ENCODE measurements at regions not wholly inside any gene's neighbourhood (a gene's known extent, or its start where the extent isn't known, plus 50 kb on each side); places are given as distances from the start of the nearest gene placed in this dataset.
A peak's percentile ranks its signal among the peaks of the same experiment; 100 is the strongest.

DNA sequence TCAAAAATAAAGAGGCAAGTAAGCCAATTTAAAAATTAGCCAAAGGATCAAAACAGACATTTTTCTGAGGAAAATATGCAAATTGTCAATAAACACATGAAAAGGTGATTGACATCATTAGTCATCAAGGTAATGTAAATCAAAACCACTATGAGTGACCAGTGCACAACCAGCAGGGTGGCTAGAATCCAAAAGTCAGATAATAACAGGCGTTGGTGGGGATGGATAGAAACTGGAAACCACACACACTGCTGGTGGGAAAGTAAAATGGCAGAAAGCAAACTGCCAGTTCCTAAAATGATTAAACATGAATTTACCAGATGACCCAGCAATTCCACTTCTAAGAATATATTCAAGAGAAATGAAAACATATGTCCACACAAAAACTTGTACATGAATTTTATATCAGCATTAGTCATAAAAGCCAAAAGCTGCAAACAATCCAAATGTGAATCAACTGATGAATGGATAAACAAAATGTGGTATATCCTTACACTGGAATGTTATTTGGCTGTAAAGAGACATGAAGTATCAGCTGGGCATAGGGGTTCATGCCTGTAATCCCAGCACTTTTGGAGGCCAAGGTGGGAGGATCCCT lies 74.8 kb upstream of the MBOAT1 start:
- ATAC-seq (replicated peaks in 6 of 8), result no peak

DNA sequence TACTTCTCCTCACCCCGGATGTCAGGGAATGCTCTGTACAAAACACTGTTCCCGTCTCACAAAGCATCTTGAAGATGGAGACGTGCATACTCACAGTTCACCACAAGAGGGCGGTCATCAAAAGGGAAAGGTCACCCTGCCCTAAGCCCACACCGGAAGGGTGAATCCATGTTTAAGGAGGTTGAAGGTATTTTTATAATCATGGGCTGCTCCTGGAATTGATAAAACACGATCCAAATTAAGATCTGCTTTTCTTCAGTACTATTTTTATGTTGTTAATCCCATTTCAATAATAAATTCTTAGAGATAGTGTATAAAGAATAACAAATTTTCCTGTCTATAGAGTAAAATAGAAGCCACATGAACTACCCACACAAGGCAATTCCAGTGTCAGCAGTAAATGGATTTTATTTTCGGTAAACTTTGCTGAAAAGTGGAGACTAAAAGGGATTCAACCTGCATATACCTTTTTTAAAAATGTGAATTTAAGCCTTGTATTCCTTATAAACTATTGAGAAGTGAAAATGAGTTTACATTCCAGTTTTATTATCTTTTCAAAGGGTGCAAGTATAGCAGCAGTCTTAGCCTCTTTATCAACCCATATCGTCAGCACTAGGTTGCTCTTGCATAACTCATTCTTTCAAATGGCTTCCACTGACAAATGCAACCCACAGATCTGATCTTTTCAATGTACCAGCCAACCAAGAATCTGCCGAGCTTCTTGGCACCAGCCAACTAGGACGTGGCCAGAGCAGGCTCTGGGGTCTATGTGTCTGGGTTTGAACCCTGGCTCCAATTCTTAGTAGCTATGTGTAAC lies 79.7 kb upstream of the MBOAT1 start:
- peak; percentile 72 to 99 (median 90) for ATAC-seq (replicated peaks in 6 of 8)
- Histone ChIP-seq H3K4me3 (no peak overlapping the region), H3K4me1 (replicated peaks in 1 of 2) (peaks cover 0 to 3% of the 10 kb centered on the region in 2 donors), H3K27ac (no peak overlapping the region)
- 0 to 33% (median 4%) methylated on average over 1 to 10 of the region's 10 CpGs for WGBS, 10 experiments
- in situ Hi-C loops (cut with MboI; ENCODE audit: low pct_unique_long_range_greater_than_20kb in 2 of 9, low sequenced_read_pairs in 9 of 9, unreplicated experiment in 9 of 9), result loop anchor here in 7 of 9 experiments (5.0 to 25.0 kb wide), 4 partner anchors 220 to 245 kb away; partner anchors contain the start of gene CDKAL1 (in 2 of the 7)

More for the DNA sequence above, 74.8 kb upstream of the MBOAT1 start:
- WGBS, 10 experiments, result 0 to 100% (median 92%) methylated on average over 1 of the region's 1 CpG
- Histone ChIP-seq H3K4me1 (replicated peaks in 1 of 2) (peaks cover 0 to 3% of the 10 kb centered on the region in 2 donors), H3K4me3 (no peak overlapping the region), H3K27ac (no peak overlapping the region)
- in situ Hi-C loops (cut with MboI; ENCODE audit: low pct_unique_long_range_greater_than_20kb in 2 of 9, low sequenced_read_pairs in 9 of 9, unreplicated experiment in 9 of 9), result loop anchor here in 3 of 9 experiments (25.0 kb wide), 2 partner anchors 225 to 250 kb away; partner anchors contain the start of gene CDKAL1 (in 2 of the 3)

DNA sequence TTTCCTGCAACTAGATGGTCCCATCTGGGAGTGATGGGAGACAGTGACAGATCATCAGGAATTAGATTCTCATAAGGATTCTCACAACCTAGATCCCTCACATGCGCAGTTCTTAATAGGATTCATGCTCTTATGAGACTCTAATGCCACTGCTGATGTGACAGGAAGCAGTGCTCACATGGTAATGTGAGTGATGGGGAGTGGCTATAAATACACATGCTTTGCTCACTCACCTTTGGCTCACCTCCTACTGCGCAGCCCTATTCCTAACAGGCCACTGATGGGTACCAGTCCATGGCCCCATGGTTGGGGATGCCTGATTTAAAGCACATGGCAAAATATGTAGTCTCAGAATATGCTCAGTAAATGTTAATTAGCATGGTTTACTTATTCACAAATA lies 80.6 kb upstream of the MBOAT1 start:
- peaks cover 0 to 3% of the 10 kb centered on the region in 2 donors for H3K4me1 ChIP-seq (replicated peaks in 1 of 2)
- in situ Hi-C loops (cut with MboI; ENCODE audit: low pct_unique_long_range_greater_than_20kb in 2 of 9, low sequenced_read_pairs in 9 of 9, unreplicated experiment in 9 of 9), result loop anchor here in 7 of 9 experiments (5.0 to 25.0 kb wide), 4 partner anchors 219 to 244 kb away; partner anchors contain the start of gene CDKAL1 (in 2 of the 7)
- 40 to 100% (median 91%) methylated on average over 1 to 2 of the region's 2 CpGs; no CpG with 5 or more reads in 4 of the 10 experiments for WGBS, 10 experiments
- H3K27ac ChIP-seq, result no peak overlapping the region
- no peak overlapping the region for H3K4me3 ChIP-seq
- ATAC-seq (replicated peaks in 6 of 8), result no peak

DNA sequence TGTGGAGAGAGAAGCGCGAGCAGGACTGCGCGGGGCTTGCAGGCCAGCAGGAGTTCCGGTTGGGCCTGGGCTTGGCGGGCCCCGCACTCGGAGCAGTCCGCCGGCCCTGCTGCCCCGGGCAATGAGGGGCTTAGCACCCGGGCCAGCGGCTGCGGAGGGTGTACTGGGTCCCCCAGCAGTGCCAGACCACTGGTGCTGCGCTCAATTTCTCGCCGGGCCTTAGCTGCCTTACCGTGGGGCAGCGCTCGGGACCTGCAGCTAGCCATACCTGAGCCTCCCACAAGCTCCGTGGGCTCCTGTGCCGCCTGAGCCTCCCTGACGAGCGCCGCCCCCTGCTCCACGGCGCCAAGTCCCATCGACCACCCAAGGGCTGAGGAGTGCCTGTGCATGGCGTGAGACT lies 89.0 kb upstream of the MBOAT1 start:
- in situ Hi-C loops (cut with MboI; ENCODE audit: low pct_unique_long_range_greater_than_20kb in 2 of 9, low sequenced_read_pairs in 9 of 9, unreplicated experiment in 9 of 9), result no loop called here
- no peaks in the 10 kb centered on the region for H3K4me1 ChIP-seq (replicated peaks in 1 of 2)
- H3K4me3 ChIP-seq, result no peak overlapping the region
- 94 to 100% methylated on average over 3 to 5 of the region's 29 CpGs; no CpG with 5 or more reads in 8 of the 10 experiments for WGBS, 10 experiments
- H3K27ac ChIP-seq, result no peak overlapping the region
- no peak for ATAC-seq (replicated peaks in 6 of 8)

DNA sequence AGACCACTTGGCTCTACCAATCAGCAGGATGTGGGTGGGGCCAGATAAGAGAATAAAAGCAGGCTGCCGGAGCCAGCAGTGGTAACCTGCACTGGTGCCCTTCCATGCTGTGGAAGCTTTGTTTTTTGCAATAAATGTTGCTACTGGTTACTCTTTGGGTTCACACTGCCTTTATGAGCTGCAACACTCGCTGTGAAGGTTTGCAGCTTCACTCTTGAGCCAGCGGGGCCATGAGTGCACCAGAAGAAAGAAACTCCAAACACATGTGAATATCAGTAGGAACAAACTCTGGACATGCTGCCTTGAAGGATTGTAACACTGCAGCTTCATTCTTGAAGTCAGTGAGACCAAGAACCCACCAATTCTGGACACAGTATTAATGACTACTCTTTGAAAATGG lies 89.9 kb upstream of the MBOAT1 start:
- no peaks in the 10 kb centered on the region for H3K4me1 ChIP-seq (replicated peaks in 1 of 2)
- in situ Hi-C loops (cut with MboI; ENCODE audit: low pct_unique_long_range_greater_than_20kb in 2 of 9, low sequenced_read_pairs in 9 of 9, unreplicated experiment in 9 of 9), result no loop called here
- WGBS, 10 experiments, result 0 to 100% (median 50%) methylated on average over 1 to 2 of the region's 3 CpGs; no CpG with 5 or more reads in 3 of the 10 experiments

DNA sequence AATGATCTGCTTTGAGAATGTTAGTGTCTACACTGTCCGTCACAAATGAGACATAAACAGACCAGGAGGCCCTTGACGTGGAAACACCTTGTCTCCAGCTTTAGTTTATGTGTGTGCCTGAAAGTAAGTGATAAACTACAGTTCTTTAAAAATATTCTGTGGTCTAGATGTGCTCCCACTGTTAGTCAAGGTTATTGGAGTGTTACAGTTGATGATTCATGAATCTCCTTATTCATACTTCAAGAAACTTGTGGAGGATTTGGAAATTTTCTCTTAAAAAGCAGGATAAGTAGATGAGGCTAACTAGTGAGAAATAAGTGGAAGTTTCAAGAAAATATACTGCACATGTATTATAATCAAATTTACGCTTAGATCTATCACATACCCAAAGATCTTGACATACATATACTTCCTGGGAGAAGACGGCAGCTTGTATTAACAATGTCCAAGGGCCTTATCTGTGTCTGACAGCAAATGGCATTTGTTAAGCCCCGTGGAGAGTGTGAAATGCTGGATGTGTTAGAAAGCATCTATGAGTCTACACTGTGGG lies 90.5 kb upstream of the MBOAT1 start:
- no peak overlapping the region for H3K27ac ChIP-seq
- WGBS, 10 experiments, result 0 to 96% (median 68%) methylated on average over 1 to 5 of the region's 5 CpGs; no CpG with 5 or more reads in 1 of the 10 experiments
- in situ Hi-C loops (cut with MboI; ENCODE audit: low pct_unique_long_range_greater_than_20kb in 2 of 9, low sequenced_read_pairs in 9 of 9, unreplicated experiment in 9 of 9), result no loop called here
- no peak for ATAC-seq (replicated peaks in 6 of 8)
- H3K4me3 ChIP-seq, result no peak overlapping the region
- H3K4me1 ChIP-seq (replicated peaks in 1 of 2), result no peaks in the 10 kb centered on the region

More for the DNA sequence above, 89.9 kb upstream of the MBOAT1 start:
- ATAC-seq (replicated peaks in 6 of 8), result no peak
- Histone ChIP-seq H3K4me3 (no peak overlapping the region), H3K27ac (no peak overlapping the region)

DNA sequence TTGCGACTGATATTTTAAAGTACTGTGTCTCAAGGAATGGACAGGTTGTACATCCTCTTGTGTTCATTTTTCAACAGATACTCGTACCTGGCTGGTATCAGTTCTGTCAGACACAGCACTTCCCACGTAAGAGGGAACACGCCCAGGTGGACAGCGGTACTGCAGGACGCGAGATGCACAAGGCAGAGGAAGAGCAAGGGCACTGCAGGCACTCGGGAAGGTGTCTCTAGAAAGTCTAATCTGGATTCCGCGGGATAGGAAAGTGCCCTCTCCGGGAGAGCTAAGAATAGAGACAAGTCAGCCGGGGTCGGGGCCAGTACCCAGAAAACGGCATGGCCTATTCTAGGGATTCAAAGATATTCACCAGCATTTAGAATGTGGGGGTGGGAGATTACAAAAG lies 94.2 kb upstream of the MBOAT1 start:
- in situ Hi-C loops (cut with MboI; ENCODE audit: low pct_unique_long_range_greater_than_20kb in 2 of 9, low sequenced_read_pairs in 9 of 9, unreplicated experiment in 9 of 9), result no loop called here
- no peak overlapping the region for H3K4me3 ChIP-seq
- 51 to 94% (median 75%) methylated on average over 1 to 13 of the region's 14 CpGs; no CpG with 5 or more reads in 2 of the 10 experiments for whole genome bisulfite sequencing, 10 experiments
- H3K27ac ChIP-seq, result no peak overlapping the region
- no peak for ATAC-seq (replicated peaks in 6 of 8)
- no peaks in the 10 kb centered on the region for H3K4me1 ChIP-seq (replicated peaks in 1 of 2)

DNA sequence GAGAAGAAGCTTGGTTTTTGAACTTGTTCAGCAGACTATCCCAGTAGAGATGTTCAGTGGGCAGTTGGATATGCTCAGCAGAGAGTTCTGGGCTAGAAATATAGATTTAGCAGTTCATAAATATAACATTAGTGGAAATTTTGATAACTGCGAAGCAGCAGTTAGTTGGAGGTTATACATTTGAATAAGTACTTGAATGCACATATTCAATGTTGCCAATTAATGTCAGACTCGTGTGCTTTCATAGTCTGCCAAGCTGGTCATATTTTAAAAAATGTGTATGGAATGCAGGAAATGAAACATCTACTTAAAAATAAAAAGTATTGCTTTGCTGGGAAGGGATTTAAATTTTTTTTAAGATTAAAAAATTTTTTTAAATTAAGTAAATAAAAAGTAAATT lies 92.5 kb upstream of the E2F3 start:
- WGBS, 10 experiments, result 6 to 95% (median 71%) methylated on average over 2 of the region's 2 CpGs
- in situ Hi-C loops (cut with MboI; ENCODE audit: low pct_unique_long_range_greater_than_20kb in 2 of 9, low sequenced_read_pairs in 9 of 9, unreplicated experiment in 9 of 9), result no loop called here
- H3K27ac ChIP-seq, result no peak overlapping the region
- H3K4me3 ChIP-seq, result no peak overlapping the region
- peak in 1 of 8 experiments; percentile 60 for ATAC-seq (replicated peaks in 6 of 8)
- no peaks in the 10 kb centered on the region for H3K4me1 ChIP-seq (replicated peaks in 1 of 2)

DNA sequence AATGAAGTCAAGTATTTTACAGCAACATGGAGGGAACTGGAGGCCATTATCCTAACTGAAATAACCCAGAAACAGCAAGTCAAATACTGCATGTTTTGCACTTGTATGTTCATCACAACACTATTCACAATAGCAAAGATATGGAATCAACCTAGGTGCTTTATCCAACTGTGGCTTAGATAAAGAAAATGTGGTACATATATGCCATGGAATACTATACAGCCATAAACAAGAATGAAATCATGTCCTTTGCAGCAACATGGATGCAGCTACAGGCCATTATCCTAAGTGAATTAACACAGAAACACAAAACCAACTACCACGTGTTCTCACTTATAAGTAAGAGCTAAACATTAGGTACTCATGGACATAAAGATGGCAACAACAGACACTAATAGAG lies 91.5 kb upstream of the E2F3 start:
- H3K4me3 ChIP-seq, result no peak overlapping the region
- H3K4me1 ChIP-seq (replicated peaks in 1 of 2), result no peaks in the 10 kb centered on the region
- no peak for ATAC-seq (replicated peaks in 6 of 8)
- 0 to 100% (median 82%) methylated on average over 1 of the region's 1 CpG; no CpG with 5 or more reads in 3 of the 10 experiments for WGBS, 10 experiments
- in situ Hi-C loops (cut with MboI; ENCODE audit: low pct_unique_long_range_greater_than_20kb in 2 of 9, low sequenced_read_pairs in 9 of 9, unreplicated experiment in 9 of 9), result no loop called here
- H3K27ac ChIP-seq, result no peak overlapping the region

DNA sequence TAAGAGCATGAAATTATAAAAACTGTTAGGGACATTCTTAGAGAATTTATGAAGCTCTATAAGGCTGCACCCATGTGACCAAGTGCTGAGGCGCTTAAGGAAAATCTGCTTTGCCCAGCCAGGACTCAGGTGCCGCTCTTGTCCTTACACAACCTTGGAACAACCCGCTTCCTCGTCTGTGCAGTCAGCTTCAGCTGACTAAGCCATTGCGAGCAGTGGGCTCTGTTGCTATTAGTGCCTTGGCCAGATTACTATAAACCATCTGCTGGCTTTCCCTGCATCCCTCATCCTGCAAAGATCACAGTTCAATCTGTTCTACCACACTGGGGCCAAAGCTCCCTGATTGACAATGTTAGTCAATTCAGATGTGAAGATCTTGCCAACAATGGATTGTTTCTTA lies 89.1 kb upstream of the E2F3 start:
- no peak overlapping the region for H3K4me3 ChIP-seq
- no peak for ATAC-seq (replicated peaks in 6 of 8)
- 0 to 100% (median 85%) methylated on average over 1 to 5 of the region's 5 CpGs; no CpG with 5 or more reads in 4 of the 10 experiments for WGBS, 10 experiments
- no peaks in the 10 kb centered on the region for H3K4me1 ChIP-seq (replicated peaks in 1 of 2)
- no peak overlapping the region for H3K27ac ChIP-seq
- in situ Hi-C loops (cut with MboI; ENCODE audit: low pct_unique_long_range_greater_than_20kb in 2 of 9, low sequenced_read_pairs in 9 of 9, unreplicated experiment in 9 of 9), result no loop called here

DNA sequence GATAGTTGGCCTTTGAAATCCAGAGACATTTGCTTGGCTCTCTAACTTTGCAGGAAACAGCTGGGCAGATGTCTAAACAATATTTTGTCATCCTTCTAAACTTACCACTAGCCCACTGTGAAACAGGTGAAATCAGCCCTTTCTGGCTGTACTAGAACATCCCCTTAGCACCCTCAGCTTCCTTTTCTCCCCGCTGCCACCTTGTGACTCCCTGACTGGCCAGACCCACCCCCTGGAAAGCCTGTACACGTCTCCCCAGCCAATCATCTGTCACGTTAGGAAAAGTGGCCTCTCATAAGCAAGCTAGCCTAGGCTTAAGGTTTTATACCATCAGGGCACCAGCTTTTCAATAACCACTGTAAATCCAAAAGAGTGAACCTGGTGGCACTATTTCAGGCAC lies 88.6 kb upstream of the E2F3 start:
- H3K4me3 ChIP-seq, result no peak overlapping the region
- ATAC-seq (replicated peaks in 6 of 8), result no peak
- WGBS, 10 experiments, result 0 to 60% (median 57%) methylated on average over 1 to 2 of the region's 3 CpGs; no CpG with 5 or more reads in 7 of the 10 experiments
- in situ Hi-C loops (cut with MboI; ENCODE audit: low pct_unique_long_range_greater_than_20kb in 2 of 9, low sequenced_read_pairs in 9 of 9, unreplicated experiment in 9 of 9), result no loop called here
- H3K27ac ChIP-seq, result no peak overlapping the region
- no peaks in the 10 kb centered on the region for H3K4me1 ChIP-seq (replicated peaks in 1 of 2)

DNA sequence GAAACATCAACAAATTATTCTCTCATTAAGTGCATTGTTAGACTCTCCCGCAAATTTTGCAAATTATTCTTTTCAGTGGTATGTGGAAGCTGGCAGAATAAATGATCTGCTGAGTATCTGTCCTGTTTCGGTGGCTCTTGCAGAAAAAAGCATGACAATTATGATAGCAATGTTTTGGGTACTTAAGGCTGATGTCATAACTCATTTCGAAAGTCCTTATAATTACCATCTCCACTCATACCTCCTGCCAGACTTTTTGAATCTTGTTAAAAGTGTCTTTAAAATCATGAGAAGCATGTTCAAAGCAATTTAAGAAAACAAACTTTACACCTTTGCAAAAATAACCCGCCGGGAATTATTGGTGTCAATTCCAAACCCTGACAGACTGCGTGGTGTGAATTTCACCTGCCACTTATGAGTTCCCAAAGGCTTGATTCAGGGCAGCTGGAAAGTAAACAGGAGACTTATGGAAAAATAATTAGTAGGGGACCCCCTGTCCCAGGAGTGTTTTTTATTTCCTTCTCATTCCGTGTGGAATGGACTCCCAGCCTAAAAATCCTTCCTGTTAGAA lies 87.6 kb upstream of the E2F3 start:
- ATAC-seq (replicated peaks in 6 of 8), result no peak
- Histone ChIP-seq H3K4me3 (no peak overlapping the region), H3K4me1 (replicated peaks in 1 of 2) (no peaks in the 10 kb centered on the region), H3K27ac (no peak overlapping the region)
- in situ Hi-C loops (cut with MboI; ENCODE audit: low pct_unique_long_range_greater_than_20kb in 2 of 9, low sequenced_read_pairs in 9 of 9, unreplicated experiment in 9 of 9), result no loop called here
- 18 to 100% (median 84%) methylated on average over 2 to 7 of the region's 7 CpGs for WGBS, 10 experiments

Measured in motor neuron (in vitro differentiated cells).